Liver (tissue), 8 donors: ENCODE measurements at regions not wholly inside any gene's neighbourhood (a gene's known extent, or its start where the extent isn't known, plus 50 kb on each side); places are given as distances from the start of the nearest gene placed in this dataset.

Source experiments
- DNase-seq: peaks from one replicate; pipeline ENCODE4 v3.0.0-alpha.2; 2017; ENCODE audit warnings: low spot score
- H3K27ac ChIP-seq, 2 donors: one replicate each; pipeline ENCODE4 v1.7.0; 2013; ENCODE audit warnings: inconsistent platforms in 2 of 2, low read length in 2 of 2, control low read depth in 1 of 2, low read depth in 1 of 2, mild to moderate bottlenecking in 1 of 2
- H3K27me3 ChIP-seq, 4 donors: one replicate each; pipeline versions ENCODE4 v1.6.1 to v1.7.0; 2013; ENCODE audit warnings: low read length in 3 of 4, inconsistent platforms in 1 of 4, mild to moderate bottlenecking in 1 of 4, moderate library complexity in 1 of 4; ENCODE audit not compliant: control insufficient read depth in 4 of 4, insufficient read depth in 4 of 4
- H3K36me3 ChIP-seq, 4 donors: one replicate each; pipeline versions ENCODE4 v1.6.1 to v1.7.0; 2013; ENCODE audit warnings: low read length in 3 of 4, mild to moderate bottlenecking in 3 of 4, low read depth in 1 of 4, moderate library complexity in 1 of 4; ENCODE audit not compliant: control insufficient read depth in 4 of 4, insufficient read depth in 3 of 4
- H3K4me1 ChIP-seq, 4 donors: one replicate each; pipeline versions ENCODE4 v1.6.1 to v1.7.0; 2013; ENCODE audit warnings: low read length in 3 of 4, mild to moderate bottlenecking in 3 of 4, moderate library complexity in 1 of 4; ENCODE audit not compliant: control insufficient read depth in 4 of 4, insufficient read depth in 4 of 4
- H3K4me3 ChIP-seq, 3 donors: one replicate each; pipeline versions ENCODE4 v1.6.1 to v1.7.0; 2013; ENCODE audit warnings: low read length in 3 of 3, control low read depth in 1 of 3, low read depth in 1 of 3, mild to moderate bottlenecking in 1 of 3
- H3K9ac ChIP-seq, 2 donors: one replicate each; pipeline ENCODE4 v1.7.0; 2013; ENCODE audit warnings: low read length in 2 of 2, mild to moderate bottlenecking in 2 of 2, moderate library complexity in 2 of 2, control low read depth in 1 of 2, low read depth in 1 of 2
- H3K9me3 ChIP-seq, 4 donors: one replicate each; pipeline versions ENCODE4 v1.6.1 to v1.7.0; 2013; ENCODE audit warnings: low read length in 3 of 4; ENCODE audit not compliant: control insufficient read depth in 4 of 4
- ATF3 ChIP-seq: IDR thresholded peaks from 2 replicates; pipeline ENCODE4 v1.6.1; 2016; ENCODE audit warnings: antibody characterized with exemption
- FOXA1 ChIP-seq: IDR thresholded peaks from 2 replicates; pipeline ENCODE4 v1.6.1; 2016; ENCODE audit warnings: antibody characterized with exemption
- HNF4A ChIP-seq, 2 donors: conservative IDR thresholded peaks; 2 replicates each; pipeline ENCODE4 v1.6.1; 2016; ENCODE audit warnings: antibody characterized with exemption in 2 of 2, mild to moderate bottlenecking in 2 of 2
- HNF4G ChIP-seq: IDR thresholded peaks from 2 replicates; pipeline ENCODE4 v1.6.1; 2016; ENCODE audit warnings: antibody characterized with exemption
- JUND ChIP-seq, 2 donors: IDR thresholded peaks; 2 replicates each; pipeline ENCODE4 v1.6.1; 2016; ENCODE audit warnings: antibody characterized with exemption in 2 of 2
- NR2F2 ChIP-seq: IDR thresholded peaks from 2 replicates; pipeline ENCODE4 v1.6.1; 2016; ENCODE audit warnings: antibody characterized with exemption
- RAD21 ChIP-seq, 2 donors: IDR thresholded peaks; 2 replicates each; pipeline ENCODE4 v1.6.1; 2016; ENCODE audit warnings: antibody characterized with exemption in 2 of 2, mild to moderate bottlenecking in 2 of 2
- REST ChIP-seq: IDR thresholded peaks from 2 replicates; pipeline ENCODE4 v1.6.1; 2016; ENCODE audit warnings: antibody characterized with exemption, mild to moderate bottlenecking
- RXRA ChIP-seq, 2 donors: IDR thresholded peaks; 2 replicates each; pipeline ENCODE4 v1.6.1; 2017 to 2018; ENCODE audit warnings: antibody characterized with exemption in 2 of 2, mild to moderate bottlenecking in 1 of 2
- SP1 ChIP-seq: IDR thresholded peaks from 2 replicates; pipeline ENCODE4 v1.6.1; 2018; ENCODE audit warnings: antibody characterized with exemption, mild to moderate bottlenecking
- TAF1 ChIP-seq: conservative IDR thresholded peaks from 2 replicates; pipeline ENCODE4 v1.6.1; 2016; ENCODE audit warnings: antibody characterized with exemption, mild to moderate bottlenecking
- YY1 ChIP-seq: IDR thresholded peaks from 2 replicates; pipeline ENCODE4 v1.6.1; 2016; ENCODE audit warnings: antibody characterized with exemption, mild to moderate bottlenecking
- ZBTB33 ChIP-seq: IDR thresholded peaks from 2 replicates; pipeline ENCODE4 v1.6.1; 2016; ENCODE audit warnings: antibody characterized with exemption
- WGBS: extraction: QIAGEN DNeasy Blood & Tissue Kit; methylation state at CpG from one replicate; pipeline ENCODE4 v1.1.7; 2013; 5-methylcytosine and 5-hydroxymethylcytosine counted together
- TF ChIP-seq, protein P1 (sequence below): fragments of 150-350 bp; IDR thresholded peaks from 2 replicates; pipeline ENCODE4 v1.5.1; 2017; ENCODE audit warnings: improper control_type of control experiment, low read depth, low read length; ENCODE audit not compliant: missing input control
- TF ChIP-seq, protein P2 (sequence below): IDR thresholded peaks from 2 replicates; pipeline ENCODE4 v1.6.1; 2016; ENCODE audit warnings: antibody characterized with exemption
- donor health status: healthy.
- donor health status: healthy.
- donor health status: healthy.
- donor health status: healthy.
- donor health status: healthy.

GRCh38 chr1:101435831-101436511 lies 199.2 kb downstream of the S1PR1 start:
- Histone ChIP-seq H3K36me3 (no peaks in the 10 kb centered on the region), H3K27me3 (peaks cover 0 to 3% (median 0%) of the 10 kb centered on the region in 4 donors), H3K4me3 (no peak overlapping the region), H3K9me3 (no peaks in the 10 kb centered on the region), H3K9ac (no peak overlapping the region), H3K27ac (no peak overlapping the region), H3K4me1 (no peaks in the 10 kb centered on the region)
- 69% methylated on average over 4 of the region's 4 CpGs for WGBS
- no peak for DNase-seq
- TF ChIP-seq SP1 (no peak), HNF4G (no peak), REST (no peak), TAF1 (no peak), ZBTB33 (no peak), FOXA1 (no peak), JUND (IDR thresholded peaks at IDR 0.05) (no peak), HNF4A (conservative IDR thresholded peaks at IDR 0.05) (no peak), NR2F2 (no peak), ATF3 (no peak)
- TF ChIP-seq, protein P1, sequence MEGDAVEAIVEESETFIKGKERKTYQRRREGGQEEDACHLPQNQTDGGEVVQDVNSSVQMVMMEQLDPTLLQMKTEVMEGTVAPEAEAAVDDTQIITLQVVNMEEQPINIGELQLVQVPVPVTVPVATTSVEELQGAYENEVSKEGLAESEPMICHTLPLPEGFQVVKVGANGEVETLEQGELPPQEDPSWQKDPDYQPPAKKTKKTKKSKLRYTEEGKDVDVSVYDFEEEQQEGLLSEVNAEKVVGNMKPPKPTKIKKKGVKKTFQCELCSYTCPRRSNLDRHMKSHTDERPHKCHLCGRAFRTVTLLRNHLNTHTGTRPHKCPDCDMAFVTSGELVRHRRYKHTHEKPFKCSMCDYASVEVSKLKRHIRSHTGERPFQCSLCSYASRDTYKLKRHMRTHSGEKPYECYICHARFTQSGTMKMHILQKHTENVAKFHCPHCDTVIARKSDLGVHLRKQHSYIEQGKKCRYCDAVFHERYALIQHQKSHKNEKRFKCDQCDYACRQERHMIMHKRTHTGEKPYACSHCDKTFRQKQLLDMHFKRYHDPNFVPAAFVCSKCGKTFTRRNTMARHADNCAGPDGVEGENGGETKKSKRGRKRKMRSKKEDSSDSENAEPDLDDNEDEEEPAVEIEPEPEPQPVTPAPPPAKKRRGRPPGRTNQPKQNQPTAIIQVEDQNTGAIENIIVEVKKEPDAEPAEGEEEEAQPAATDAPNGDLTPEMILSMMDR, result no peak
- TF ChIP-seq, protein P2, sequence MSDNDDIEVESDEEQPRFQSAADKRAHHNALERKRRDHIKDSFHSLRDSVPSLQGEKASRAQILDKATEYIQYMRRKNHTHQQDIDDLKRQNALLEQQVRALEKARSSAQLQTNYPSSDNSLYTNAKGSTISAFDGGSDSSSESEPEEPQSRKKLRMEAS, result no peak

- no peak overlapping the region for H3K4me3 ChIP-seq
- no peak overlapping the region for H3K9ac ChIP-seq
- 67% methylated on average over 1 of the region's 1 CpG for WGBS
- no peak for TF ChIP-seq ATF3
- TF ChIP-seq ZBTB33, result no peak
- TF ChIP-seq NR2F2, result no peak
- TF ChIP-seq SP1, result no peak
- TF ChIP-seq YY1, result no peak
- TF ChIP-seq FOXA1, result no peak
- TF ChIP-seq RAD21 (IDR thresholded peaks at IDR 0.05), result no peak
- TF ChIP-seq RXRA (IDR thresholded peaks at IDR 0.05), result no peak
- TF ChIP-seq TAF1, result no peak
- TF ChIP-seq, protein P1, result no peak
- no peak for TF ChIP-seq JUND (IDR thresholded peaks at IDR 0.05)
Observed at GRCh38 chr1:101437800-101438199, 201.0 kb downstream of the S1PR1 start.

More at GRCh38 chr1:101437800-101438199, 201.0 kb downstream of the S1PR1 start:
- no peaks in the 10 kb centered on the region for H3K27me3 ChIP-seq
- no peaks in the 10 kb centered on the region for H3K36me3 ChIP-seq
- H3K9me3 ChIP-seq, result no peaks in the 10 kb centered on the region
- no peak for DNase-seq
- no peaks in the 10 kb centered on the region for H3K4me1 ChIP-seq
- H3K27ac ChIP-seq, result no peak overlapping the region
